Liver (tissue), 3 donors: ENCODE measurements at regions not wholly inside any gene's neighbourhood (a gene's known extent, or its start where the extent isn't known, plus 50 kb on each side); places are given as distances from the start of the nearest gene placed in this dataset.

Source experiments
- HNF4G ChIP-seq: IDR thresholded peaks from 2 replicates; pipeline ENCODE4 v1.6.1; 2016; ENCODE audit warnings: antibody characterized with exemption
- RAD21 ChIP-seq, 2 donors: IDR thresholded peaks; 2 replicates each; pipeline ENCODE4 v1.6.1; 2016; ENCODE audit warnings: antibody characterized with exemption in 2 of 2, mild to moderate bottlenecking in 2 of 2
- TF ChIP-seq, protein P1 (sequence below): fragments of 150-350 bp; IDR thresholded peaks from 2 replicates; pipeline ENCODE4 v1.5.1; 2017; ENCODE audit warnings: improper control_type of control experiment, low read depth, low read length; ENCODE audit not compliant: missing input control
- donor health status: healthy.
- donor health status: healthy.

DNA sequence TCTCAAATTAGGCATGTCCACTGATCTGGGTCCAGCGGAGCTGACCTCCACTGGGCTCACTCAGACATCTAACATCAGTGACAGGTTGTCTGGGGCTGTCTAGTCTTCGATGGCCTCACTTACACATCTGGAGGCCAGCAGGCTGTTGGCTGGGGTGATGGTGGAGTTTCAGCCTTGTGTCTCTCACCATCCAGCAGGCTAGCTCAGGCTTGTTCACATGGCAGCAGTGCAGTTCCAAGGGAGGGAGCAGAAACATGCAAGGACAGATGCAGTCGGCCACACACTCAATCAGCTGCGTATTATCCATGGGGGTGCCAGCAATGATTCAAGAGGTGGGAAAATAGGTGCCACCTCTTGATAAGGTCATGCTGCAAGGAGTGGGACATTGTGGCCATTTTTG, 292.5 kb downstream of the SHQ1 start:
- TF ChIP-seq, protein P1, sequence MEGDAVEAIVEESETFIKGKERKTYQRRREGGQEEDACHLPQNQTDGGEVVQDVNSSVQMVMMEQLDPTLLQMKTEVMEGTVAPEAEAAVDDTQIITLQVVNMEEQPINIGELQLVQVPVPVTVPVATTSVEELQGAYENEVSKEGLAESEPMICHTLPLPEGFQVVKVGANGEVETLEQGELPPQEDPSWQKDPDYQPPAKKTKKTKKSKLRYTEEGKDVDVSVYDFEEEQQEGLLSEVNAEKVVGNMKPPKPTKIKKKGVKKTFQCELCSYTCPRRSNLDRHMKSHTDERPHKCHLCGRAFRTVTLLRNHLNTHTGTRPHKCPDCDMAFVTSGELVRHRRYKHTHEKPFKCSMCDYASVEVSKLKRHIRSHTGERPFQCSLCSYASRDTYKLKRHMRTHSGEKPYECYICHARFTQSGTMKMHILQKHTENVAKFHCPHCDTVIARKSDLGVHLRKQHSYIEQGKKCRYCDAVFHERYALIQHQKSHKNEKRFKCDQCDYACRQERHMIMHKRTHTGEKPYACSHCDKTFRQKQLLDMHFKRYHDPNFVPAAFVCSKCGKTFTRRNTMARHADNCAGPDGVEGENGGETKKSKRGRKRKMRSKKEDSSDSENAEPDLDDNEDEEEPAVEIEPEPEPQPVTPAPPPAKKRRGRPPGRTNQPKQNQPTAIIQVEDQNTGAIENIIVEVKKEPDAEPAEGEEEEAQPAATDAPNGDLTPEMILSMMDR, result no peak
- TF ChIP-seq HNF4G, result no peak
- TF ChIP-seq RAD21 (IDR thresholded peaks at IDR 0.05), result no peak
